ENCODE measurements at regions not wholly inside any gene's neighbourhood (a gene's known extent, or its start where the extent isn't known, plus 50 kb on each side); places are given as distances from the start of the nearest gene placed in this dataset.

GRCh38 chr2:217749008-217749407 lies 253.8 kb downstream of the TNS1 start:
- H3K36me3 Mint-ChIP-seq (ENCODE audit: low read depth): peaks cover 5% of the 10 kb centered on the region
- no peaks in the 10 kb centered on the region for H3K9me3 Mint-ChIP-seq
- no peak for TF ChIP-seq CTCF (IDR thresholded peaks at IDR 0.05)
- H3K27me3 Mint-ChIP-seq (ENCODE audit: low read depth, poor library complexity): peaks cover 22% of the 10 kb centered on the region
- H3K4me3 Mint-ChIP-seq: peak overlapping the region; percentile 37
- no peak for DNase-seq
- peaks cover 44% of the 10 kb centered on the region for H3K4me1 Mint-ChIP-seq
- H3K27ac Mint-ChIP-seq: peak overlapping the region; percentile 96

- Mint-ChIP-seq H3K27me3 (ENCODE audit: low read depth, poor library complexity) (peaks cover 12% of the 10 kb centered on the region), H3K4me3 (no peak overlapping the region), H3K4me1 (peaks cover 33% of the 10 kb centered on the region), H3K36me3 (ENCODE audit: low read depth) (peaks cover 5% of the 10 kb centered on the region), H3K27ac (no peak overlapping the region), H3K9me3 (no peaks in the 10 kb centered on the region)
- TF ChIP-seq CTCF (IDR thresholded peaks at IDR 0.05): no peak
- no peak for DNase-seq
Observed at GRCh38 chr2:217746808-217747207, 256.0 kb downstream of the TNS1 start.

- DNase-seq: no peak
- no peak for TF ChIP-seq CTCF (IDR thresholded peaks at IDR 0.05)
- peaks cover 6% of the 10 kb centered on the region for H3K27me3 Mint-ChIP-seq (ENCODE audit: low read depth, poor library complexity)
- H3K9me3 Mint-ChIP-seq: no peaks in the 10 kb centered on the region
- peaks cover 21% of the 10 kb centered on the region for H3K4me1 Mint-ChIP-seq
- peaks cover 5% of the 10 kb centered on the region for H3K36me3 Mint-ChIP-seq (ENCODE audit: low read depth)
- H3K4me3 Mint-ChIP-seq: no peak overlapping the region
- no peak overlapping the region for H3K27ac Mint-ChIP-seq
Observed at GRCh38 chr2:217743966-217744761, 258.6 kb downstream of the TNS1 start.

- Mint-ChIP-seq H3K27ac (no peak overlapping the region), H3K4me3 (no peak overlapping the region), H3K36me3 (ENCODE audit: low read depth) (peaks cover 5% of the 10 kb centered on the region), H3K27me3 (ENCODE audit: low read depth, poor library complexity) (peaks cover 6% of the 10 kb centered on the region), H3K4me1 (peaks cover 17% of the 10 kb centered on the region), H3K9me3 (no peaks in the 10 kb centered on the region)
- no peak for DNase-seq
- TF ChIP-seq CTCF (IDR thresholded peaks at IDR 0.05): no peak
Observed at GRCh38 chr2:217743407-217743806, 259.4 kb downstream of the TNS1 start.

GRCh38 chr2:217742841-217743240 lies 260.0 kb downstream of the TNS1 start:
- no peak overlapping the region for H3K27ac Mint-ChIP-seq
- no peak for DNase-seq

More at GRCh38 chr2:217742841-217743240, 260.0 kb downstream of the TNS1 start:
- no peak for TF ChIP-seq CTCF (IDR thresholded peaks at IDR 0.05)
- H3K4me3 Mint-ChIP-seq: no peak overlapping the region
- no peaks in the 10 kb centered on the region for H3K9me3 Mint-ChIP-seq
- H3K36me3 Mint-ChIP-seq (ENCODE audit: low read depth): peaks cover 5% of the 10 kb centered on the region
- H3K27me3 Mint-ChIP-seq (ENCODE audit: low read depth, poor library complexity): peaks cover 6% of the 10 kb centered on the region
- H3K4me1 Mint-ChIP-seq: peaks cover 17% of the 10 kb centered on the region

All from nephron progenitor cell (in vitro differentiated cells).